SK-N-SH treated with all-trans-retinoic acid at 6 μM for 48 hours (cell line): ENCODE measurements at regions not wholly inside any gene's neighbourhood (a gene's known extent, or its start where the extent isn't known, plus 50 kb on each side); places are given as distances from the start of the nearest gene placed in this dataset.

Experiments used
- ATAC-seq: fragments of 200-7000 bp; cut with Tn5 transposase; 3 replicates; pipeline ENCODE4 v1.9.1; 2020; ENCODE audit warnings: mild to moderate bottlenecking, moderate library complexity
- ARNTL ChIP-seq: fragments of 450-650 bp; formaldehyde crosslinking; IDR thresholded peaks from 2 replicates; pipeline ENCODE4 v1.5.0; 2020; ENCODE audit warnings: low read depth, mild to moderate bottlenecking, moderate library complexity, borderline replicate concordance
- BACH2 ChIP-seq: fragments of 250-450 bp; sonication (Bioruptor Pico); IDR thresholded peaks from 2 replicates; pipeline ENCODE4 v1.9.0; 2021; ENCODE audit warnings: mild to moderate bottlenecking, borderline replicate concordance
- CSDC2 ChIP-seq: fragments of 250-450 bp; sonication (Bioruptor Pico); IDR thresholded peaks from 2 replicates; pipeline ENCODE4 v1.5.0; 2020; ENCODE audit warnings: mild to moderate bottlenecking, moderate library complexity
- ESRRG ChIP-seq: fragments of 250-450 bp; sonication (Bioruptor Pico); IDR thresholded peaks from 2 replicates; pipeline ENCODE4 v1.6.1; 2021; ENCODE audit warnings: mild to moderate bottlenecking
- GLIS3 ChIP-seq: fragments of 250-450 bp; sonication (Bioruptor Pico); IDR thresholded peaks from 2 replicates; pipeline ENCODE4 v1.5.0; 2020; ENCODE audit warnings: mild to moderate bottlenecking, moderate library complexity
- ISL1 ChIP-seq: fragments of 250-450 bp; sonication (Bioruptor Pico); IDR thresholded peaks from 2 replicates; pipeline ENCODE4 v2.1.2; 2022; ENCODE audit warnings: mild to moderate bottlenecking, moderate library complexity
- OSR1 ChIP-seq: fragments of 250-450 bp; sonication (Bioruptor Pico); IDR thresholded peaks from 2 replicates; pipeline ENCODE4 v1.8.0; 2022; ENCODE audit warnings: moderate library complexity, mild to moderate bottlenecking, inconsistent platforms
- PPARA ChIP-seq: fragments of 250-450 bp; sonication (Bioruptor Pico); IDR thresholded peaks from 2 replicates; pipeline ENCODE4 v1.5.0; 2020; ENCODE audit warnings: mild to moderate bottlenecking, borderline replicate concordance
- RARB ChIP-seq: fragments of 250-450 bp; sonication (Bioruptor Pico); IDR thresholded peaks from 2 replicates; pipeline ENCODE4 v1.8.0; 2021; ENCODE audit warnings: mild to moderate bottlenecking, moderate library complexity
- SNAI2 ChIP-seq: fragments of 250-450 bp; sonication (Bioruptor Pico); IDR thresholded peaks from 2 replicates; pipeline ENCODE4 v1.5.0; 2020; ENCODE audit warnings: mild to moderate bottlenecking, moderate library complexity
- TCF4 ChIP-seq: fragments of 250-450 bp; sonication (Bioruptor Pico); IDR thresholded peaks from 2 replicates; pipeline ENCODE4 v1.8.0; 2021; ENCODE audit warnings: mild to moderate bottlenecking, moderate library complexity, borderline replicate concordance
- TOX ChIP-seq: fragments of 250-450 bp; sonication (Bioruptor Pico); IDR thresholded peaks from 2 replicates; pipeline ENCODE4 v1.8.0; 2021; ENCODE audit warnings: mild to moderate bottlenecking, moderate library complexity, borderline replicate concordance
- ZC3H10 ChIP-seq: fragments of 250-450 bp; sonication (Bioruptor Pico); IDR thresholded peaks from 2 replicates; pipeline ENCODE4 v1.5.1; 2021; ENCODE audit warnings: mild to moderate bottlenecking, moderate library complexity
- ZFP3 ChIP-seq: fragments of 250-450 bp; sonication (Bioruptor Pico); IDR thresholded peaks from 2 replicates; pipeline ENCODE4 v1.5.0; 2020; ENCODE audit warnings: mild to moderate bottlenecking, moderate library complexity
- ZFP30 ChIP-seq: fragments of 450-650 bp; formaldehyde crosslinking; IDR thresholded peaks from 2 replicates; pipeline ENCODE4 v1.5.0; 2022; ENCODE audit warnings: mild to moderate bottlenecking, moderate library complexity
- ZNF565 ChIP-seq: fragments of 450-650 bp; formaldehyde crosslinking; conservative IDR thresholded peaks from 2 replicates; pipeline ENCODE4 v1.5.0; 2020; ENCODE audit warnings: low read depth, mild to moderate bottlenecking, moderate library complexity
- ZNF70 ChIP-seq: fragments of 450-650 bp; formaldehyde crosslinking; IDR thresholded peaks from 2 replicates; pipeline ENCODE4 v1.5.0; 2020; ENCODE audit warnings: mild to moderate bottlenecking, moderate library complexity
- ZNF8 ChIP-seq: fragments of 450-650 bp; formaldehyde crosslinking; IDR thresholded peaks from 2 replicates; pipeline ENCODE4 v1.5.0; 2020; ENCODE audit warnings: mild to moderate bottlenecking, moderate library complexity
- TF ChIP-seq, protein P1 (sequence below): fragments of 250-450 bp; sonication (Bioruptor Pico); IDR thresholded peaks from 2 replicates; pipeline ENCODE4 v1.5.0; 2020; ENCODE audit warnings: mild to moderate bottlenecking, moderate library complexity
- TF ChIP-seq, protein P2 (sequence below): fragments of 250-450 bp; sonication (Bioruptor Pico); IDR thresholded peaks from 2 replicates; pipeline ENCODE4 v1.8.0; 2020; ENCODE audit warnings: mild to moderate bottlenecking, moderate library complexity, borderline replicate concordance
- TF ChIP-seq, protein P3 (sequence below): fragments of 250-450 bp; sonication (Bioruptor Pico); IDR thresholded peaks from 2 replicates; pipeline ENCODE4 v1.5.1; 2021; ENCODE audit warnings: mild to moderate bottlenecking, moderate library complexity
- TF ChIP-seq, protein P4 (sequence below): fragments of 250-450 bp; sonication (Bioruptor Pico); IDR thresholded peaks from 2 replicates; pipeline ENCODE4 v1.5.1; 2020; ENCODE audit warnings: low read depth, mild to moderate bottlenecking, moderate library complexity
- TF ChIP-seq, protein P5 (sequence below): fragments of 250-450 bp; sonication (Bioruptor Pico); IDR thresholded peaks from 2 replicates; pipeline ENCODE4 v1.8.0; 2021; ENCODE audit warnings: low read depth, mild to moderate bottlenecking, moderate library complexity, borderline replicate concordance

DNA sequence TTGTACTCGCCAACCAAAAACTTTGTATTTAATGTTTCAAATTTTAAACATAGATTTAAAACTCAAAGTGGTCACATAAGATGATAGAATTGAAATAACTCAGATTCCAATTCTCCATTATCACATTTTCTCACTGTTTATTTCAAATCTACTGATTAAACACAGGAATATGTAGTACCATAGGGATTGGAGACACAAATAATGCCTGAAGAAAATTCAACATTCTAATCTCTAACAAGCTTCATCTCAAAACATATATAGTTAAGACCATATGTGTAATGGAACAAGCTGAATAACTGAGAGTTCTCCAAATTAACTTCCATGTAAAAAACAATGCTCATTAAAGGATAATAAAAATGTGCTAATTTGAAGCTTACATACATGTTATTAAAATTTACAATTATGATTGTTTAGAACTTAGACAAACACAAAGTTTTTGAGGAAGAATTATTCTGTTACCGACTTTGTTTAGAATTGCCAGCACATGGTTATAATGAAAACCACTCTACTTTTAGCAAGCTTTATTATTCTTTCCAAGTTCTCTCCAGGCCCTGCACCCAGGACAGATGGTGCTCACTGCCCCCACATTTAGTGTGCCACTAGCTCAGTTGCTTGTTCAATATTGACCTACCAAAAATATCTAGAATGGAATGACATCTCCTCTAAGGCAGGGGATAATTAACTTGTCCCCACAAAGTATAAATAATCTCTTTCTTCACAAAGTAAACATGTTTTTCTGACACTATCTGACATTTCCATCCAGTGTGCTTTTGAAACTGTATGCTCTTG, 467.2 kb downstream of the TTLL7 start (continued):
- TF ChIP-seq, protein P1, sequence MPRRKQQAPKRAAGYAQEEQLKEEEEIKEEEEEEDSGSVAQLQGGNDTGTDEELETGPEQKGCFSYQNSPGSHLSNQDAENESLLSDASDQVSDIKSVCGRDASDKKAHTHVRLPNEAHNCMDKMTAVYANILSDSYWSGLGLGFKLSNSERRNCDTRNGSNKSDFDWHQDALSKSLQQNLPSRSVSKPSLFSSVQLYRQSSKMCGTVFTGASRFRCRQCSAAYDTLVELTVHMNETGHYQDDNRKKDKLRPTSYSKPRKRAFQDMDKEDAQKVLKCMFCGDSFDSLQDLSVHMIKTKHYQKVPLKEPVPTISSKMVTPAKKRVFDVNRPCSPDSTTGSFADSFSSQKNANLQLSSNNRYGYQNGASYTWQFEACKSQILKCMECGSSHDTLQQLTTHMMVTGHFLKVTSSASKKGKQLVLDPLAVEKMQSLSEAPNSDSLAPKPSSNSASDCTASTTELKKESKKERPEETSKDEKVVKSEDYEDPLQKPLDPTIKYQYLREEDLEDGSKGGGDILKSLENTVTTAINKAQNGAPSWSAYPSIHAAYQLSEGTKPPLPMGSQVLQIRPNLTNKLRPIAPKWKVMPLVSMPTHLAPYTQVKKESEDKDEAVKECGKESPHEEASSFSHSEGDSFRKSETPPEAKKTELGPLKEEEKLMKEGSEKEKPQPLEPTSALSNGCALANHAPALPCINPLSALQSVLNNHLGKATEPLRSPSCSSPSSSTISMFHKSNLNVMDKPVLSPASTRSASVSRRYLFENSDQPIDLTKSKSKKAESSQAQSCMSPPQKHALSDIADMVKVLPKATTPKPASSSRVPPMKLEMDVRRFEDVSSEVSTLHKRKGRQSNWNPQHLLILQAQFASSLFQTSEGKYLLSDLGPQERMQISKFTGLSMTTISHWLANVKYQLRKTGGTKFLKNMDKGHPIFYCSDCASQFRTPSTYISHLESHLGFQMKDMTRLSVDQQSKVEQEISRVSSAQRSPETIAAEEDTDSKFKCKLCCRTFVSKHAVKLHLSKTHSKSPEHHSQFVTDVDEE (CRISPR knock-in tag), result no peak

DNA sequence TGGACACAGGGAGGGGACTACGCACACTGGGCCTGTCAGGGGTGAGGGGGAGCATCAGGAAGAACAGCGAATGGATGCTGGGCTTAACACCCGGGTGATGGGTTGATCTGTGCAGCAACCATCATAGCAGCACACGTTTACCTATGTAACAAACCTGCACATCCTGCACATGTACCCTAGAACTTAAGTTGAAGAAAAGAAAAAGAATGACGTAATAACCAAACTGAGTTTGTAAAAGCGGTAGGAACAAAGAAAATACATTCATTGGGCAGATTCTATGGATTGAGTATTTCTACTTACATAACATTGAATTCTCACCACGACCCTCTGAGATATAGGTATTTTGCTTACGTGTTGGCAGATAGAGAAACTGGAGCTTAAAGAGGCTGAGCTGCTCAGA, 468.4 kb downstream of the TTLL7 start:
- TF ChIP-seq ZNF565 (CRISPR knock-in tag), result no peak
- TF ChIP-seq ARNTL (CRISPR knock-in tag), result no peak
- no peak for TF ChIP-seq ZNF8 (CRISPR knock-in tag)
- TF ChIP-seq RARB (CRISPR knock-in tag), result no peak
- TF ChIP-seq TCF4 (CRISPR knock-in tag), result no peak
- no peak for TF ChIP-seq ZC3H10 (CRISPR knock-in tag)
- TF ChIP-seq, protein P2, sequence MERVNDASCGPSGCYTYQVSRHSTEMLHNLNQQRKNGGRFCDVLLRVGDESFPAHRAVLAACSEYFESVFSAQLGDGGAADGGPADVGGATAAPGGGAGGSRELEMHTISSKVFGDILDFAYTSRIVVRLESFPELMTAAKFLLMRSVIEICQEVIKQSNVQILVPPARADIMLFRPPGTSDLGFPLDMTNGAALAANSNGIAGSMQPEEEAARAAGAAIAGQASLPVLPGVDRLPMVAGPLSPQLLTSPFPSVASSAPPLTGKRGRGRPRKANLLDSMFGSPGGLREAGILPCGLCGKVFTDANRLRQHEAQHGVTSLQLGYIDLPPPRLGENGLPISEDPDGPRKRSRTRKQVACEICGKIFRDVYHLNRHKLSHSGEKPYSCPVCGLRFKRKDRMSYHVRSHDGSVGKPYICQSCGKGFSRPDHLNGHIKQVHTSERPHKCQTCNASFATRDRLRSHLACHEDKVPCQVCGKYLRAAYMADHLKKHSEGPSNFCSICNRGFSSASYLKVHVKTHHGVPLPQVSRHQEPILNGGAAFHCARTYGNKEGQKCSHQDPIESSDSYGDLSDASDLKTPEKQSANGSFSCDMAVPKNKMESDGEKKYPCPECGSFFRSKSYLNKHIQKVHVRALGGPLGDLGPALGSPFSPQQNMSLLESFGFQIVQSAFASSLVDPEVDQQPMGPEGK, result no peak
- TF ChIP-seq CSDC2 (CRISPR knock-in tag), result no peak
- no peak for TF ChIP-seq ISL1 (CRISPR knock-in tag)
- TF ChIP-seq BACH2 (CRISPR knock-in tag), result no peak
- no peak for TF ChIP-seq GLIS3 (CRISPR knock-in tag)
- no peak for TF ChIP-seq OSR1 (CRISPR knock-in tag)
- no peak for TF ChIP-seq PPARA
- TF ChIP-seq, protein P3, sequence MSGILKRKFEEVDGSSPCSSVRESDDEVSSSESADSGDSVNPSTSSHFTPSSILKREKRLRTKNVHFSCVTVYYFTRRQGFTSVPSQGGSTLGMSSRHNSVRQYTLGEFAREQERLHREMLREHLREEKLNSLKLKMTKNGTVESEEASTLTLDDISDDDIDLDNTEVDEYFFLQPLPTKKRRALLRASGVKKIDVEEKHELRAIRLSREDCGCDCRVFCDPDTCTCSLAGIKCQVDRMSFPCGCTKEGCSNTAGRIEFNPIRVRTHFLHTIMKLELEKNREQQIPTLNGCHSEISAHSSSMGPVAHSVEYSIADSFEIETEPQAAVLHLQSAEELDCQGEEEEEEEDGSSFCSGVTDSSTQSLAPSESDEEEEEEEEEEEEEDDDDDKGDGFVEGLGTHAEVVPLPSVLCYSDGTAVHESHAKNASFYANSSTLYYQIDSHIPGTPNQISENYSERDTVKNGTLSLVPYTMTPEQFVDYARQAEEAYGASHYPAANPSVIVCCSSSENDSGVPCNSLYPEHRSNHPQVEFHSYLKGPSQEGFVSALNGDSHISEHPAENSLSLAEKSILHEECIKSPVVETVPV (CRISPR knock-in tag), result no peak
- TF ChIP-seq, all 23 proteins: peak for 0
- ATAC-seq, result no peak

DNA sequence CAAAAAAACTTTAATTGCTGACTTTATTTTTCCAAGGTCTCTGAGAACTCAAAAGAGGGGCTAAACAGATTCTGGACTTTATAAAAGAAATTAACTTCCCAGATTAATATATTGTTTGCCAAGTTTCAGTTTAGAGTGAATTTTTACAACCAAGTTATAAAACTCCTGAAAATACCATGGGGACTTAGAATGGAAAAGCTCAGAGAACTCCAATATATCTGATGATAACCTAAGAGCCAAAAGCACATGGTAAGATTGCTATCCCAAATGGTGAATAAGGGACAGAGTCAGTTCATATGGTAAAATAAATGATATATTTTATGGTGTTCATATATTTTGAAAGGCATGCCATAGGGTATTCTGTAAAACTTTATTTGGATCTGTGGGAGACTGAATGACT, 470.9 kb downstream of the TTLL7 start:
- TF ChIP-seq ESRRG (CRISPR knock-in tag) (no peak), ZFP3 (CRISPR knock-in tag) (no peak), ZFP30 (CRISPR knock-in tag) (no peak), PPARA (no peak), CSDC2 (CRISPR knock-in tag) (no peak), BACH2 (CRISPR knock-in tag) (no peak), ZNF565 (CRISPR knock-in tag) (no peak), ZNF8 (CRISPR knock-in tag) (no peak), SNAI2 (CRISPR knock-in tag) (no peak), RARB (CRISPR knock-in tag) (no peak), ZC3H10 (CRISPR knock-in tag) (no peak), ZNF70 (no peak), TOX (no peak)
- TF ChIP-seq, protein P1 (CRISPR knock-in tag), result no peak
- TF ChIP-seq, protein P4, sequence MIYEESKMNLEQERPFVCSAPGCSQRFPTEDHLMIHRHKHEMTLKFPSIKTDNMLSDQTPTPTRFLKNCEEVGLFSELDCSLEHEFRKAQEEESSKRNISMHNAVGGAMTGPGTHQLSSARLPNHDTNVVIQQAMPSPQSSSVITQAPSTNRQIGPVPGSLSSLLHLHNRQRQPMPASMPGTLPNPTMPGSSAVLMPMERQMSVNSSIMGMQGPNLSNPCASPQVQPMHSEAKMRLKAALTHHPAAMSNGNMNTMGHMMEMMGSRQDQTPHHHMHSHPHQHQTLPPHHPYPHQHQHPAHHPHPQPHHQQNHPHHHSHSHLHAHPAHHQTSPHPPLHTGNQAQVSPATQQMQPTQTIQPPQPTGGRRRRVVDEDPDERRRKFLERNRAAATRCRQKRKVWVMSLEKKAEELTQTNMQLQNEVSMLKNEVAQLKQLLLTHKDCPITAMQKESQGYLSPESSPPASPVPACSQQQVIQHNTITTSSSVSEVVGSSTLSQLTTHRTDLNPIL (CRISPR knock-in tag), result no peak
- TF ChIP-seq, protein P5, sequence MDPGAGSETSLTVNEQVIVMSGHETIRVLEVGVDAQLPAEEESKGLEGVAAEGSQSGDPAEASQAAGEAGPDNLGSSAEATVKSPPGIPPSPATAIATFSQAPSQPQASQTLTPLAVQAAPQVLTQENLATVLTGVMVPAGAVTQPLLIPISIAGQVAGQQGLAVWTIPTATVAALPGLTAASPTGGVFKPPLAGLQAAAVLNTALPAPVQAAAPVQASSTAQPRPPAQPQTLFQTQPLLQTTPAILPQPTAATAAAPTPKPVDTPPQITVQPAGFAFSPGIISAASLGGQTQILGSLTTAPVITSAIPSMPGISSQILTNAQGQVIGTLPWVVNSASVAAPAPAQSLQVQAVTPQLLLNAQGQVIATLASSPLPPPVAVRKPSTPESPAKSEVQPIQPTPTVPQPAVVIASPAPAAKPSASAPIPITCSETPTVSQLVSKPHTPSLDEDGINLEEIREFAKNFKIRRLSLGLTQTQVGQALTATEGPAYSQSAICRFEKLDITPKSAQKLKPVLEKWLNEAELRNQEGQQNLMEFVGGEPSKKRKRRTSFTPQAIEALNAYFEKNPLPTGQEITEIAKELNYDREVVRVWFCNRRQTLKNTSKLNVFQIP, result no peak
- no peak for ATAC-seq
